GM23338 (cell line): ENCODE measurements at regions not wholly inside any gene's neighbourhood (a gene's known extent, or its start where the extent isn't known, plus 50 kb on each side); places are given as distances from the start of the nearest gene placed in this dataset.

Experiments
- ATAC-seq: fragments of 200-7000 bp; cut with Tn5 transposase; 3 replicates; pipeline ENCODE4 v1.9.1; 2020
- DNase-seq: peaks from one replicate; pipeline ENCODE4 v3.0.0-alpha.2; 2015; ENCODE audit warnings: low spot score
- H2AFZ ChIP-seq: fragments of 200-600 bp; sonication (generic); 2 replicates; pipeline ENCODE4 v1.8.0; 2016; ENCODE audit warnings: antibody characterized with exemption, mild to moderate bottlenecking, moderate library complexity
- H3F3A ChIP-seq: fragments of 200-600 bp; sonication (generic); replicated peaks from 2 replicates; pipeline ENCODE4 v1.8.0; 2017; ENCODE audit warnings: antibody characterized with exemption, mixed run types, low read depth
- H3K27ac ChIP-seq: fragments of 200-600 bp; sonication (generic); 2 replicates; pipeline ENCODE4 v1.6.1; 2016; ENCODE audit warnings: low read depth
- H3K27me3 ChIP-seq: fragments of 200-600 bp; sonication (generic); 2 replicates; pipeline ENCODE4 v1.8.0; 2016; ENCODE audit warnings: mild to moderate bottlenecking, mixed run types, moderate library complexity; ENCODE audit not compliant: insufficient read depth
- H3K36me3 ChIP-seq: fragments of 200-600 bp; sonication (generic); 2 replicates; pipeline ENCODE4 v1.8.0; 2016; ENCODE audit warnings: mild to moderate bottlenecking; ENCODE audit not compliant: insufficient read depth
- H3K4me1 ChIP-seq: fragments of 200-600 bp; sonication (generic); 2 replicates; pipeline ENCODE4 v1.8.0; 2016; ENCODE audit warnings: mild to moderate bottlenecking, moderate library complexity; ENCODE audit not compliant: insufficient read depth
- H3K4me2 ChIP-seq: fragments of 200-600 bp; sonication (generic); 2 replicates; pipeline ENCODE4 v1.7.1; 2017; ENCODE audit warnings: mixed run types
- H3K4me3 ChIP-seq: fragments of 200-600 bp; sonication (generic); 2 replicates; pipeline ENCODE4 v1.6.1; 2016; ENCODE audit warnings: mixed run types
- H3K79me2 ChIP-seq: fragments of 200-600 bp; sonication (generic); replicated peaks from 2 replicates; pipeline ENCODE4 v1.8.0; 2017; ENCODE audit warnings: mild to moderate bottlenecking; ENCODE audit not compliant: insufficient read depth
- H3K9me2 ChIP-seq: fragments of 200-600 bp; sonication (generic); 2 replicates; pipeline ENCODE4 v1.8.0; 2017; ENCODE audit not compliant: insufficient read depth
- H4K20me1 ChIP-seq: fragments of 200-600 bp; sonication (generic); replicated peaks from 2 replicates; pipeline ENCODE4 v1.8.0; 2017; ENCODE audit warnings: mild to moderate bottlenecking; ENCODE audit not compliant: insufficient read depth
- H3K27ac Mint-ChIP-seq: 2 replicates; pipeline ENCODE4 v1.8.0; 2020; ENCODE audit warnings: inconsistent platforms, mild to moderate bottlenecking, moderate library complexity, mixed read lengths
- H3K27me3 Mint-ChIP-seq: 3 replicates; pipeline ENCODE4 v1.8.0; 2022; ENCODE audit warnings: low read depth, mild to moderate bottlenecking, moderate library complexity, mixed read lengths, inconsistent platforms; ENCODE audit not compliant: insufficient read depth, poor library complexity
- H3K36me3 Mint-ChIP-seq: 3 replicates; pipeline ENCODE4 v1.8.0; 2021; ENCODE audit warnings: low read depth, mild to moderate bottlenecking, inconsistent platforms, moderate library complexity, mixed read lengths
- H3K4me1 Mint-ChIP-seq: 3 replicates; pipeline ENCODE4 v1.8.0; 2020; ENCODE audit warnings: mild to moderate bottlenecking, inconsistent platforms, mixed read lengths
- H3K4me3 Mint-ChIP-seq: 3 replicates; pipeline ENCODE4 v1.8.0; 2021; ENCODE audit warnings: moderate library complexity, mild to moderate bottlenecking, inconsistent platforms, mixed read lengths
- H3K9me3 Mint-ChIP-seq: 3 replicates; pipeline ENCODE4 v1.8.0; 2020; ENCODE audit warnings: moderate library complexity, mild to moderate bottlenecking, inconsistent platforms, mixed read lengths
- CREB1 ChIP-seq: fragments of 250-450 bp; sonication (Bioruptor Pico); IDR thresholded peaks from 2 replicates; pipeline ENCODE4 v1.5.0; 2020; ENCODE audit warnings: low read depth, mild to moderate bottlenecking, moderate library complexity
- CTCF ChIP-seq, 2 experiments: fragments of 200-600 bp in 1 of 2; sonication (generic) in 1 of 2; conservative IDR thresholded peaks; 2 replicates each; pipeline versions ENCODE4 v1.5.1 to v1.6.1; 2016 to 2017; ENCODE audit warnings: antibody characterized with exemption in 2 of 2, low read depth in 2 of 2, mild to moderate bottlenecking in 2 of 2, moderate library complexity in 1 of 2
- ETS1 ChIP-seq: IDR thresholded peaks from 2 replicates; pipeline ENCODE4 v1.6.1; 2016; ENCODE audit warnings: antibody characterized with exemption
- EZH2 ChIP-seq: fragments of 200-600 bp; sonication (generic); IDR thresholded peaks from one replicate; pipeline ENCODE4 v1.8.0; 2017; ENCODE audit warnings: antibody characterized with exemption, mild to moderate bottlenecking, low read depth; ENCODE audit not compliant: unreplicated experiment
- EZH2phosphoT487 ChIP-seq: fragments of 200-600 bp; sonication (generic); IDR thresholded peaks from one replicate; pipeline ENCODE4 v1.8.1; 2018; ENCODE audit warnings: antibody characterized with exemption; ENCODE audit not compliant: unreplicated experiment
- NANOG ChIP-seq: IDR thresholded peaks from 2 replicates; pipeline ENCODE4 v1.6.1; 2016; ENCODE audit warnings: antibody characterized with exemption, borderline replicate concordance
- POLR2AphosphoS5 ChIP-seq: IDR thresholded peaks from 2 replicates; pipeline ENCODE4 v1.6.1; 2016; ENCODE audit warnings: antibody characterized with exemption, low read depth
- STAT1 ChIP-seq: IDR thresholded peaks from one replicate; pipeline ENCODE4 v1.6.1; 2016; ENCODE audit warnings: antibody characterized with exemption; ENCODE audit not compliant: unreplicated experiment
- ZNF114 ChIP-seq: fragments of 250-450 bp; sonication (Bioruptor Pico); IDR thresholded peaks from 2 replicates; pipeline ENCODE4 v1.5.0; 2020; ENCODE audit warnings: mild to moderate bottlenecking, moderate library complexity

- no peak for ATAC-seq
These were observed 68.2 kb upstream of the TBCA start for GRCh38 chr5:77844373-77844622.

GRCh38 chr5:77843570-77844372, 67.6 kb upstream of the TBCA start:
- Histone ChIP-seq H3K4me1 (peaks cover 41% of the 10 kb centered on the region), H2AFZ (no peak overlapping the region), H3K27me3 (peaks cover 100% of the 10 kb centered on the region), H3K9me2 (no peaks in the 10 kb centered on the region), H3K36me3 (no peaks in the 10 kb centered on the region), H3K4me2 (peak overlapping the region; percentile 87), H3K79me2 (no peaks in the 10 kb centered on the region), H3K27ac (no peak overlapping the region), H3F3A (peaks cover 17% of the 10 kb centered on the region), H4K20me1 (peaks cover 32% of the 10 kb centered on the region), H3K4me3 (peak overlapping the region; percentile 61)
- no peaks in the 10 kb centered on the region for H3K36me3 Mint-ChIP-seq
- H3K4me1 Mint-ChIP-seq = peaks cover 30% of the 10 kb centered on the region
- H3K4me3 Mint-ChIP-seq = peak overlapping the region; percentile 67
- no peaks in the 10 kb centered on the region; the same call in 2 of the 3 replicates for H3K9me3 Mint-ChIP-seq
- H3K27me3 Mint-ChIP-seq = peaks cover 85% of the 10 kb centered on the region
- ATAC-seq = peak; percentile 58
- no peak overlapping the region for H3K27ac Mint-ChIP-seq
- TF ChIP-seq NANOG (no peak), EZH2 (peak; percentile 14)
- peak; percentile 75 for DNase-seq

More at GRCh38 chr5:77844373-77844622, 68.2 kb upstream of the TBCA start:
- DNase-seq = no peak
- Histone ChIP-seq H3K4me3 (peak overlapping the region; percentile 61), H3K4me1 (peaks cover 41% of the 10 kb centered on the region), H4K20me1 (peaks cover 35% of the 10 kb centered on the region), H3K79me2 (no peaks in the 10 kb centered on the region), H3K9me2 (no peaks in the 10 kb centered on the region), H3K4me2 (peak overlapping the region; percentile 87), H3K27me3 (peaks cover 100% of the 10 kb centered on the region), H3K27ac (no peak overlapping the region), H3K36me3 (no peaks in the 10 kb centered on the region), H3F3A (peaks cover 22% of the 10 kb centered on the region), H2AFZ (no peak overlapping the region)
- Mint-ChIP-seq H3K27me3 (peaks cover 90% of the 10 kb centered on the region), H3K9me3 (no peaks in the 10 kb centered on the region; the same call in 2 of the 3 replicates), H3K4me1 (peaks cover 30% of the 10 kb centered on the region), H3K36me3 (no peaks in the 10 kb centered on the region), H3K4me3 (peak overlapping the region; percentile 67), H3K27ac (no peak overlapping the region)
- TF ChIP-seq ETS1 (no peak), EZH2 (peak; percentile 99), EZH2phosphoT487 (peak; percentile 79)

GRCh38 chr5:77842243-77842642, 66.1 kb upstream of the TBCA start:
- no peaks in the 10 kb centered on the region; the same call in 2 of the 3 replicates for H3K9me3 Mint-ChIP-seq
- DNase-seq = no peak
- TF ChIP-seq EZH2phosphoT487 (no peak), NANOG (no peak), POLR2AphosphoS5 (no peak), CREB1 (CRISPR knock-in tag) (no peak), STAT1 (no peak), ZNF114 (no peak), CTCF (conservative IDR thresholded peaks at IDR 0.05; ENCODE audit: low read depth in 2 of 2) (no peak), ETS1 (no peak)
- Histone ChIP-seq H3F3A (peaks cover 11% of the 10 kb centered on the region), H3K4me1 (peaks cover 30% of the 10 kb centered on the region), H3K27me3 (peaks cover 93% of the 10 kb centered on the region), H4K20me1 (peaks cover 26% of the 10 kb centered on the region), H3K36me3 (no peaks in the 10 kb centered on the region), H3K4me3 (no peak overlapping the region), H3K9me2 (no peaks in the 10 kb centered on the region), H2AFZ (no peak overlapping the region), H3K79me2 (no peaks in the 10 kb centered on the region), H3K27ac (no peak overlapping the region), H3K4me2 (no peak overlapping the region)
- H3K27me3 Mint-ChIP-seq = peaks cover 78% of the 10 kb centered on the region
- H3K27ac Mint-ChIP-seq = no peak overlapping the region
- peaks cover 20% of the 10 kb centered on the region for H3K4me1 Mint-ChIP-seq
- H3K36me3 Mint-ChIP-seq = no peaks in the 10 kb centered on the region
- ATAC-seq = no peak
- H3K4me3 Mint-ChIP-seq = no peak overlapping the region
